ENCODE measurements at regions not wholly inside any gene's neighbourhood (a gene's known extent, or its start where the extent isn't known, plus 50 kb on each side); places are given as distances from the start of the nearest gene placed in this dataset.

DNA sequence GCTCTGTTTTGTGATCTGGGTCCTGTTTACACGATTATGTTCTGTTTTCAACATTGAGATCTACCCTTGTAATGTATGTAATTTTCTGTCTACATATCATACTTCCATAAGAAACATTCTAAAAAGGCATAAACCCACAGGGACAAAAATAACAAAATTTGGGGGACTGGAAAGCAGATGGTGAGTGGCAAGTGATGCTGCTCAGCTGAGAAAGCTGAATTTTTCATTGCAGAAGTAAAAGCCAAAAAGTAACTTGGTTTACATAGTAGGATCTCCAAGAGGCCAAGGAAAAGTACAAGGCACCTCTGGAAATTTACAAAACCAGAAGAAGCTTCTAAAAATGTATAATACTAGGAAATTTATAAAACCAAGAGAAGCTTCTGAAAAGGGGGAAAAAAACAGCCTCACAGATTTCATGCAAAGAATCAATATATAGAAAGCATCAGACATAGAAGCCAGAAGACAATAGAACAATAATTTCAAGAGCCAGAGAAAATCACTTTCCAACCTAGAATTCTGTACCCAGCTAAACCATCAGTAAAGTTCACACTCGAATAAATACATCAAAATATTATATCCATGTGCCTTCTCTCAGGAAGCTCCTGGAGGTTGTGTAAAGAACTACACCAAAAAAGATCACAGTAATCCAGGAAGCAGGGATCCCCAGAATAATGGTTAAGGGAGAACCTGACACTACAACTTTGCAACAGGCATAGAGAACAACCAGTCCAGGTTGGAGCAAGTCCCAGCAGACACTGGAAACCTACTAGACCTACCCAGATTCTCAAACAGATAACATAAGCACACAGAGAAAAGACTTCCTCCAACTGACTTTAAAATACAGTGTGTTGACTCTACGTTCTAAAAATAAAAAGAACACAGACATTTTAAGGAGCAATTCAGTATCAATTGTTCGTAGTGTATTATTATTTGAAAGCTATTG is 401.7 kb upstream of the HS6ST1 start:
- TF ChIP-seq POLR2AphosphoS5 (IDR thresholded peaks at IDR 0.05; ENCODE audit: control insufficient read depth, insufficient read depth, low read depth, low read length) (no peak), JUND (IDR thresholded peaks at IDR 0.05; ENCODE audit: borderline replicate concordance, low read depth, low read length) (no peak), JUND (tag; IDR thresholded peaks at IDR 0.05; ENCODE audit: borderline replicate concordance, low read depth, low read length) (no peak), ATF7 (IDR thresholded peaks at IDR 0.05) (no peak), COPS2 (conservative IDR thresholded peaks at IDR 0.05) (no peak)
- TF ChIP-seq, protein P1, sequence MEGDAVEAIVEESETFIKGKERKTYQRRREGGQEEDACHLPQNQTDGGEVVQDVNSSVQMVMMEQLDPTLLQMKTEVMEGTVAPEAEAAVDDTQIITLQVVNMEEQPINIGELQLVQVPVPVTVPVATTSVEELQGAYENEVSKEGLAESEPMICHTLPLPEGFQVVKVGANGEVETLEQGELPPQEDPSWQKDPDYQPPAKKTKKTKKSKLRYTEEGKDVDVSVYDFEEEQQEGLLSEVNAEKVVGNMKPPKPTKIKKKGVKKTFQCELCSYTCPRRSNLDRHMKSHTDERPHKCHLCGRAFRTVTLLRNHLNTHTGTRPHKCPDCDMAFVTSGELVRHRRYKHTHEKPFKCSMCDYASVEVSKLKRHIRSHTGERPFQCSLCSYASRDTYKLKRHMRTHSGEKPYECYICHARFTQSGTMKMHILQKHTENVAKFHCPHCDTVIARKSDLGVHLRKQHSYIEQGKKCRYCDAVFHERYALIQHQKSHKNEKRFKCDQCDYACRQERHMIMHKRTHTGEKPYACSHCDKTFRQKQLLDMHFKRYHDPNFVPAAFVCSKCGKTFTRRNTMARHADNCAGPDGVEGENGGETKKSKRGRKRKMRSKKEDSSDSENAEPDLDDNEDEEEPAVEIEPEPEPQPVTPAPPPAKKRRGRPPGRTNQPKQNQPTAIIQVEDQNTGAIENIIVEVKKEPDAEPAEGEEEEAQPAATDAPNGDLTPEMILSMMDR (IDR thresholded peaks at IDR 0.05 in 2 of 3, conservative IDR thresholded peaks at IDR 0.05 in 1 of 3; ENCODE audit: insufficient read depth in 2 of 3, low read depth in 1 of 3, low read length in 3 of 3) = no peak
